ENCODE measurements at regions not wholly inside any gene's neighbourhood (a gene's known extent, or its start where the extent isn't known, plus 50 kb on each side); places are given as distances from the start of the nearest gene placed in this dataset.

- no peak overlapping the region for H3K9ac ChIP-seq (ENCODE audit: low read depth in 1 of 3, low read length in 3 of 3)
- no peak overlapping the region for H3K4me3 ChIP-seq (ENCODE audit: low read length in 3 of 3)
- no peaks in the 10 kb centered on the region for H3K36me3 ChIP-seq (ENCODE audit: control insufficient read depth in 3 of 3, insufficient read depth in 3 of 3, low read length in 3 of 3)
- no peaks in the 10 kb centered on the region for H3K27me3 ChIP-seq (ENCODE audit: control insufficient read depth in 3 of 3, insufficient read depth in 3 of 3, low read length in 3 of 3)
- H3K27ac ChIP-seq (ENCODE audit: low read depth, low read length), result no peak overlapping the region
- no peaks in the 10 kb centered on the region for H3K4me1 ChIP-seq (ENCODE audit: control insufficient read depth in 3 of 3, insufficient read depth in 3 of 3, low read length in 3 of 3)
- H3K9me3 ChIP-seq (ENCODE audit: control insufficient read depth in 3 of 3, low read length in 3 of 3), result no peaks in the 10 kb centered on the region
Measured at GRCh38 chr11:90392692-90393091, 169.8 kb upstream of the CHORDC1 start.

- H3K27me3 ChIP-seq (ENCODE audit: control insufficient read depth in 3 of 3, insufficient read depth in 3 of 3, low read length in 3 of 3), result no peaks in the 10 kb centered on the region
- no peaks in the 10 kb centered on the region for H3K4me1 ChIP-seq (ENCODE audit: control insufficient read depth in 3 of 3, insufficient read depth in 3 of 3, low read length in 3 of 3)
- H3K4me3 ChIP-seq (ENCODE audit: low read length in 3 of 3), result no peak overlapping the region
- no peaks in the 10 kb centered on the region for H3K9me3 ChIP-seq (ENCODE audit: control insufficient read depth in 3 of 3, low read length in 3 of 3)
- H3K9ac ChIP-seq (ENCODE audit: low read depth in 1 of 3, low read length in 3 of 3), result no peak overlapping the region
- H3K27ac ChIP-seq (ENCODE audit: low read depth, low read length), result no peak overlapping the region
- no peaks in the 10 kb centered on the region for H3K36me3 ChIP-seq (ENCODE audit: control insufficient read depth in 3 of 3, insufficient read depth in 3 of 3, low read length in 3 of 3)
Measured at GRCh38 chr11:90391756-90392155, 168.9 kb upstream of the CHORDC1 start.

GRCh38 chr11:90380206-90380605, 157.4 kb upstream of the CHORDC1 start:
- Histone ChIP-seq H3K9me3 (ENCODE audit: control insufficient read depth in 3 of 3, low read length in 3 of 3) (no peaks in the 10 kb centered on the region), H3K4me3 (ENCODE audit: low read length in 3 of 3) (no peak overlapping the region), H3K27me3 (ENCODE audit: control insufficient read depth in 3 of 3, insufficient read depth in 3 of 3, low read length in 3 of 3) (no peaks in the 10 kb centered on the region), H3K9ac (ENCODE audit: low read depth in 1 of 3, low read length in 3 of 3) (no peak overlapping the region), H3K36me3 (ENCODE audit: control insufficient read depth in 3 of 3, insufficient read depth in 3 of 3, low read length in 3 of 3) (no peaks in the 10 kb centered on the region), H3K27ac (ENCODE audit: low read depth, low read length) (no peak overlapping the region), H3K4me1 (ENCODE audit: control insufficient read depth in 3 of 3, insufficient read depth in 3 of 3, low read length in 3 of 3) (no peaks in the 10 kb centered on the region)

- Histone ChIP-seq H3K27me3 (ENCODE audit: control insufficient read depth in 3 of 3, insufficient read depth in 3 of 3, low read length in 3 of 3) (no peaks in the 10 kb centered on the region), H3K9ac (ENCODE audit: low read depth in 1 of 3, low read length in 3 of 3) (no peak overlapping the region), H3K4me1 (ENCODE audit: control insufficient read depth in 3 of 3, insufficient read depth in 3 of 3, low read length in 3 of 3) (no peaks in the 10 kb centered on the region), H3K9me3 (ENCODE audit: control insufficient read depth in 3 of 3, low read length in 3 of 3) (no peaks in the 10 kb centered on the region), H3K27ac (ENCODE audit: low read depth, low read length) (no peak overlapping the region), H3K36me3 (ENCODE audit: control insufficient read depth in 3 of 3, insufficient read depth in 3 of 3, low read length in 3 of 3) (no peaks in the 10 kb centered on the region), H3K4me3 (ENCODE audit: low read length in 3 of 3) (no peak overlapping the region)
Measured at GRCh38 chr11:90373971-90374370, 151.1 kb upstream of the CHORDC1 start.

- Histone ChIP-seq H3K36me3 (ENCODE audit: control insufficient read depth in 3 of 3, insufficient read depth in 3 of 3, low read length in 3 of 3) (no peaks in the 10 kb centered on the region), H3K9me3 (ENCODE audit: control insufficient read depth in 3 of 3, low read length in 3 of 3) (no peaks in the 10 kb centered on the region), H3K4me3 (ENCODE audit: low read length in 3 of 3) (no peak overlapping the region), H3K9ac (ENCODE audit: low read depth in 1 of 3, low read length in 3 of 3) (no peak overlapping the region), H3K4me1 (ENCODE audit: control insufficient read depth in 3 of 3, insufficient read depth in 3 of 3, low read length in 3 of 3) (no peaks in the 10 kb centered on the region), H3K27ac (ENCODE audit: low read depth, low read length) (no peak overlapping the region), H3K27me3 (ENCODE audit: control insufficient read depth in 3 of 3, insufficient read depth in 3 of 3, low read length in 3 of 3) (no peaks in the 10 kb centered on the region)
Measured at GRCh38 chr11:90364527-90364926, 141.7 kb upstream of the CHORDC1 start.

GRCh38 chr11:90363739-90364138, 140.9 kb upstream of the CHORDC1 start:
- Histone ChIP-seq H3K36me3 (ENCODE audit: control insufficient read depth in 3 of 3, insufficient read depth in 3 of 3, low read length in 3 of 3) (no peaks in the 10 kb centered on the region), H3K9ac (ENCODE audit: low read depth in 1 of 3, low read length in 3 of 3) (no peak overlapping the region), H3K4me1 (ENCODE audit: control insufficient read depth in 3 of 3, insufficient read depth in 3 of 3, low read length in 3 of 3) (no peaks in the 10 kb centered on the region), H3K27ac (ENCODE audit: low read depth, low read length) (no peak overlapping the region), H3K4me3 (ENCODE audit: low read length in 3 of 3) (no peak overlapping the region), H3K9me3 (ENCODE audit: control insufficient read depth in 3 of 3, low read length in 3 of 3) (no peaks in the 10 kb centered on the region), H3K27me3 (ENCODE audit: control insufficient read depth in 3 of 3, insufficient read depth in 3 of 3, low read length in 3 of 3) (no peaks in the 10 kb centered on the region)

GRCh38 chr11:90355200-90355599, 132.4 kb upstream of the CHORDC1 start:
- no peaks in the 10 kb centered on the region for H3K27me3 ChIP-seq (ENCODE audit: control insufficient read depth in 3 of 3, insufficient read depth in 3 of 3, low read length in 3 of 3)
- H3K4me1 ChIP-seq (ENCODE audit: control insufficient read depth in 3 of 3, insufficient read depth in 3 of 3, low read length in 3 of 3), result no peaks in the 10 kb centered on the region
- no peak overlapping the region for H3K27ac ChIP-seq (ENCODE audit: low read depth, low read length)
- no peaks in the 10 kb centered on the region for H3K36me3 ChIP-seq (ENCODE audit: control insufficient read depth in 3 of 3, insufficient read depth in 3 of 3, low read length in 3 of 3)
- H3K9me3 ChIP-seq (ENCODE audit: control insufficient read depth in 3 of 3, low read length in 3 of 3), result no peaks in the 10 kb centered on the region
- no peak overlapping the region for H3K4me3 ChIP-seq (ENCODE audit: low read length in 3 of 3)
- no peak overlapping the region for H3K9ac ChIP-seq (ENCODE audit: low read depth in 1 of 3, low read length in 3 of 3)

- H3K9ac ChIP-seq (ENCODE audit: low read depth in 1 of 3, low read length in 3 of 3), result no peak overlapping the region
- no peaks in the 10 kb centered on the region for H3K27me3 ChIP-seq (ENCODE audit: control insufficient read depth in 3 of 3, insufficient read depth in 3 of 3, low read length in 3 of 3)
- H3K36me3 ChIP-seq (ENCODE audit: control insufficient read depth in 3 of 3, insufficient read depth in 3 of 3, low read length in 3 of 3), result no peaks in the 10 kb centered on the region
- H3K27ac ChIP-seq (ENCODE audit: low read depth, low read length), result no peak overlapping the region
- no peaks in the 10 kb centered on the region for H3K9me3 ChIP-seq (ENCODE audit: control insufficient read depth in 3 of 3, low read length in 3 of 3)
- no peaks in the 10 kb centered on the region for H3K4me1 ChIP-seq (ENCODE audit: control insufficient read depth in 3 of 3, insufficient read depth in 3 of 3, low read length in 3 of 3)
- H3K4me3 ChIP-seq (ENCODE audit: low read length in 3 of 3), result no peak overlapping the region
Measured at GRCh38 chr11:90349731-90350130, 126.9 kb upstream of the CHORDC1 start.

- Histone ChIP-seq H3K36me3 (ENCODE audit: control insufficient read depth in 3 of 3, insufficient read depth in 3 of 3, low read length in 3 of 3) (no peaks in the 10 kb centered on the region), H3K4me1 (ENCODE audit: control insufficient read depth in 3 of 3, insufficient read depth in 3 of 3, low read length in 3 of 3) (no peaks in the 10 kb centered on the region), H3K9ac (ENCODE audit: low read depth in 1 of 3, low read length in 3 of 3) (no peak overlapping the region), H3K27ac (ENCODE audit: low read depth, low read length) (no peak overlapping the region), H3K4me3 (ENCODE audit: low read length in 3 of 3) (no peak overlapping the region), H3K27me3 (ENCODE audit: control insufficient read depth in 3 of 3, insufficient read depth in 3 of 3, low read length in 3 of 3) (no peaks in the 10 kb centered on the region), H3K9me3 (ENCODE audit: control insufficient read depth in 3 of 3, low read length in 3 of 3) (no peaks in the 10 kb centered on the region)
Measured at GRCh38 chr11:90344546-90344945, 121.7 kb upstream of the CHORDC1 start.

- H3K9ac ChIP-seq (ENCODE audit: low read depth in 1 of 3, low read length in 3 of 3), result no peak overlapping the region
- H3K4me1 ChIP-seq (ENCODE audit: control insufficient read depth in 3 of 3, insufficient read depth in 3 of 3, low read length in 3 of 3), result no peaks in the 10 kb centered on the region
- no peaks in the 10 kb centered on the region for H3K36me3 ChIP-seq (ENCODE audit: control insufficient read depth in 3 of 3, insufficient read depth in 3 of 3, low read length in 3 of 3)
- H3K4me3 ChIP-seq (ENCODE audit: low read length in 3 of 3), result no peak overlapping the region
- H3K27ac ChIP-seq (ENCODE audit: low read depth, low read length), result no peak overlapping the region
- no peaks in the 10 kb centered on the region for H3K9me3 ChIP-seq (ENCODE audit: control insufficient read depth in 3 of 3, low read length in 3 of 3)
- no peaks in the 10 kb centered on the region for H3K27me3 ChIP-seq (ENCODE audit: control insufficient read depth in 3 of 3, insufficient read depth in 3 of 3, low read length in 3 of 3)
Measured at GRCh38 chr11:90343673-90344072, 120.8 kb upstream of the CHORDC1 start.

- Histone ChIP-seq H3K9ac (ENCODE audit: low read depth in 1 of 3, low read length in 3 of 3) (no peak overlapping the region), H3K27me3 (ENCODE audit: control insufficient read depth in 3 of 3, insufficient read depth in 3 of 3, low read length in 3 of 3) (no peaks in the 10 kb centered on the region), H3K9me3 (ENCODE audit: control insufficient read depth in 3 of 3, low read length in 3 of 3) (no peaks in the 10 kb centered on the region), H3K4me1 (ENCODE audit: control insufficient read depth in 3 of 3, insufficient read depth in 3 of 3, low read length in 3 of 3) (no peaks in the 10 kb centered on the region), H3K27ac (ENCODE audit: low read depth, low read length) (no peak overlapping the region), H3K36me3 (ENCODE audit: control insufficient read depth in 3 of 3, insufficient read depth in 3 of 3, low read length in 3 of 3) (no peaks in the 10 kb centered on the region), H3K4me3 (ENCODE audit: low read length in 3 of 3) (no peak overlapping the region)
Measured at GRCh38 chr11:90341986-90342385, 119.1 kb upstream of the CHORDC1 start.

All from skeletal muscle tissue (tissue), 3 donors.